ENCODE measurements at regions not wholly inside any gene's neighbourhood (a gene's known extent, or its start where the extent isn't known, plus 50 kb on each side); places are given as distances from the start of the nearest gene placed in this dataset.

GRCh38 chr9:10999646-11000045, 386.8 kb upstream of the PTPRD start:
- H3K4me1 ChIP-seq (ENCODE audit: insufficient read depth, low read length) = no peaks in the 10 kb centered on the region
- no peaks in the 10 kb centered on the region for H3K36me3 ChIP-seq (ENCODE audit: insufficient read depth, low read length)
- H3K27ac ChIP-seq (ENCODE audit: low read depth, low read length) = no peak overlapping the region
- TF ChIP-seq CTCF (IDR thresholded peaks at IDR 0.05; ENCODE audit: extremely low read depth, low read depth, low read length) = no peak
- H3K79me2 ChIP-seq (ENCODE audit: insufficient read depth, low read length) = no peaks in the 10 kb centered on the region
- no peak overlapping the region for H3K4me3 ChIP-seq (ENCODE audit: insufficient read depth, low read length)
- no peaks in the 10 kb centered on the region for H3K27me3 ChIP-seq (ENCODE audit: insufficient read depth, low read length)
- DNase-seq (ENCODE audit: insufficient read length, low spot score, missing footprints) = peak; percentile 11
- H3K4me2 ChIP-seq (ENCODE audit: insufficient read depth, low read length) = no peak overlapping the region
- no peak overlapping the region for H2AFZ ChIP-seq (ENCODE audit: low read length)
- H3K9me3 ChIP-seq (ENCODE audit: low read depth, low read length) = no peaks in the 10 kb centered on the region
- H4K20me1 ChIP-seq (ENCODE audit: insufficient read depth, low read length) = no peaks in the 10 kb centered on the region

- Histone ChIP-seq H3K4me3 (ENCODE audit: insufficient read depth, low read length) (no peak overlapping the region), H3K4me2 (ENCODE audit: insufficient read depth, low read length) (no peak overlapping the region), H3K4me1 (ENCODE audit: insufficient read depth, low read length) (no peaks in the 10 kb centered on the region), H3K36me3 (ENCODE audit: insufficient read depth, low read length) (no peaks in the 10 kb centered on the region), H3K79me2 (ENCODE audit: insufficient read depth, low read length) (no peaks in the 10 kb centered on the region), H3K27me3 (ENCODE audit: insufficient read depth, low read length) (no peaks in the 10 kb centered on the region), H4K20me1 (ENCODE audit: insufficient read depth, low read length) (no peaks in the 10 kb centered on the region), H3K27ac (ENCODE audit: low read depth, low read length) (no peak overlapping the region), H3K9me3 (ENCODE audit: low read depth, low read length) (no peaks in the 10 kb centered on the region), H2AFZ (ENCODE audit: low read length) (no peak overlapping the region)
- no peak for TF ChIP-seq CTCF (IDR thresholded peaks at IDR 0.05; ENCODE audit: extremely low read depth, low read depth, low read length)
- DNase-seq (ENCODE audit: insufficient read length, low spot score, missing footprints) = no peak
Measured at GRCh38 chr9:11001546-11001945, 388.7 kb upstream of the PTPRD start.

GRCh38 chr9:11002705-11003104, 389.9 kb upstream of the PTPRD start:
- Histone ChIP-seq H3K36me3 (ENCODE audit: insufficient read depth, low read length) (no peaks in the 10 kb centered on the region), H3K27me3 (ENCODE audit: insufficient read depth, low read length) (no peaks in the 10 kb centered on the region), H3K4me1 (ENCODE audit: insufficient read depth, low read length) (no peaks in the 10 kb centered on the region), H3K79me2 (ENCODE audit: insufficient read depth, low read length) (no peaks in the 10 kb centered on the region), H3K4me3 (ENCODE audit: insufficient read depth, low read length) (no peak overlapping the region), H4K20me1 (ENCODE audit: insufficient read depth, low read length) (no peaks in the 10 kb centered on the region), H3K4me2 (ENCODE audit: insufficient read depth, low read length) (no peak overlapping the region), H3K9me3 (ENCODE audit: low read depth, low read length) (no peaks in the 10 kb centered on the region), H2AFZ (ENCODE audit: low read length) (no peak overlapping the region), H3K27ac (ENCODE audit: low read depth, low read length) (no peak overlapping the region)
- no peak for DNase-seq (ENCODE audit: insufficient read length, low spot score, missing footprints)
- no peak for TF ChIP-seq CTCF (IDR thresholded peaks at IDR 0.05; ENCODE audit: extremely low read depth, low read depth, low read length)

- H3K4me2 ChIP-seq (ENCODE audit: insufficient read depth, low read length) = no peak overlapping the region
- H3K27me3 ChIP-seq (ENCODE audit: insufficient read depth, low read length) = no peaks in the 10 kb centered on the region
- no peak overlapping the region for H2AFZ ChIP-seq (ENCODE audit: low read length)
- no peak for TF ChIP-seq CTCF (IDR thresholded peaks at IDR 0.05; ENCODE audit: extremely low read depth, low read depth, low read length)
- no peak overlapping the region for H3K4me3 ChIP-seq (ENCODE audit: insufficient read depth, low read length)
- no peak for DNase-seq (ENCODE audit: insufficient read length, low spot score, missing footprints)
- no peaks in the 10 kb centered on the region for H3K79me2 ChIP-seq (ENCODE audit: insufficient read depth, low read length)
- H3K36me3 ChIP-seq (ENCODE audit: insufficient read depth, low read length) = no peaks in the 10 kb centered on the region
- H3K9me3 ChIP-seq (ENCODE audit: low read depth, low read length) = no peaks in the 10 kb centered on the region
- H3K27ac ChIP-seq (ENCODE audit: low read depth, low read length) = no peak overlapping the region
- no peaks in the 10 kb centered on the region for H3K4me1 ChIP-seq (ENCODE audit: insufficient read depth, low read length)
- H4K20me1 ChIP-seq (ENCODE audit: insufficient read depth, low read length) = no peaks in the 10 kb centered on the region
Measured at GRCh38 chr9:11003836-11004235, 391.0 kb upstream of the PTPRD start.

Measured in osteoblast (primary cell).